H9 (cell line): ENCODE measurements at regions not wholly inside any gene's neighbourhood (a gene's known extent, or its start where the extent isn't known, plus 50 kb on each side); places are given as distances from the start of the nearest gene placed in this dataset.

Source experiments
- DNase-seq: peaks from one replicate; pipeline ENCODE4 v3.0.0-alpha.2; 2017
- H2AFZ ChIP-seq: one replicate; pipeline ENCODE4 v1.6.1; 2013; ENCODE audit warnings: mild to moderate bottlenecking, low read length, control low read depth, moderate library complexity
- H2AK5ac ChIP-seq: 2 replicates; pipeline ENCODE4 v1.6.1; 2013; ENCODE audit warnings: low read length, control low read depth, mixed read lengths; ENCODE audit not compliant: insufficient read length
- H2BK120ac ChIP-seq: one replicate; pipeline ENCODE4 v1.6.1; 2013; ENCODE audit warnings: low read depth, mild to moderate bottlenecking, low read length, control low read depth, inconsistent platforms; ENCODE audit not compliant: poor library complexity, severe bottlenecking
- H2BK12ac ChIP-seq: 2 replicates; pipeline ENCODE4 v1.6.1; 2013; ENCODE audit warnings: low read length, control low read depth, mixed read lengths, low read depth; ENCODE audit not compliant: insufficient read length
- H2BK15ac ChIP-seq: 2 replicates; pipeline ENCODE4 v1.6.1; 2013; ENCODE audit warnings: low read depth, low read length, control low read depth
- H2BK20ac ChIP-seq: one replicate; pipeline ENCODE4 v1.6.1; 2013; ENCODE audit warnings: low read depth, mild to moderate bottlenecking, low read length, control low read depth, inconsistent platforms; ENCODE audit not compliant: poor library complexity, severe bottlenecking
- H2BK5ac ChIP-seq: 2 replicates; pipeline ENCODE4 v1.6.1; 2013; ENCODE audit warnings: low read length, control low read depth, mixed read lengths; ENCODE audit not compliant: insufficient read length
- H3K14ac ChIP-seq: 2 replicates; pipeline ENCODE4 v1.6.1; 2013; ENCODE audit warnings: low read length, control low read depth; ENCODE audit not compliant: insufficient read depth
- H3K18ac ChIP-seq: 2 replicates; pipeline ENCODE4 v1.6.1; 2013; ENCODE audit warnings: low read depth, mild to moderate bottlenecking, mixed read lengths, low read length, control low read depth; ENCODE audit not compliant: insufficient read length
- H3K23ac ChIP-seq: 2 replicates; pipeline ENCODE4 v1.6.1; 2013; ENCODE audit warnings: low read length, control low read depth, mixed read lengths, low read depth; ENCODE audit not compliant: insufficient read length
- H3K23me2 ChIP-seq: 2 replicates; pipeline ENCODE4 v1.6.1; 2013; ENCODE audit warnings: low read depth, mild to moderate bottlenecking, mixed read lengths, low read length, control low read depth; ENCODE audit not compliant: insufficient read length, poor library complexity, severe bottlenecking
- H3K27ac ChIP-seq: 2 replicates; pipeline ENCODE4 v1.5.1; 2013; ENCODE audit warnings: low read length, control low read depth, mixed read lengths, low read depth; ENCODE audit not compliant: insufficient read length
- H3K27me3 ChIP-seq: 2 replicates; pipeline ENCODE4 v1.6.1; 2013; ENCODE audit warnings: low read length, control low read depth, inconsistent platforms; ENCODE audit not compliant: insufficient read depth
- H3K4ac ChIP-seq: 2 replicates; pipeline ENCODE4 v1.6.1; 2013; ENCODE audit warnings: low read depth, mild to moderate bottlenecking, control low read depth, inconsistent platforms, low read length, moderate library complexity
- H3K4me1 ChIP-seq: 2 replicates; pipeline ENCODE4 v1.6.1; 2013; ENCODE audit warnings: low read length, control low read depth, inconsistent platforms; ENCODE audit not compliant: insufficient read depth
- H3K4me2 ChIP-seq: 2 replicates; pipeline ENCODE4 v1.6.1; 2013; ENCODE audit warnings: low read length, control low read depth, mixed read lengths; ENCODE audit not compliant: insufficient read length, insufficient read depth
- H3K56ac ChIP-seq: 2 replicates; pipeline ENCODE4 v1.6.1; 2013; ENCODE audit warnings: low read depth, mild to moderate bottlenecking, mixed read lengths, low read length, control low read depth; ENCODE audit not compliant: insufficient read length
- H3K79me1 ChIP-seq: 2 replicates; pipeline ENCODE4 v1.6.1; 2013; ENCODE audit warnings: low read depth, mild to moderate bottlenecking, moderate library complexity, low read length, control low read depth, inconsistent platforms; ENCODE audit not compliant: insufficient read depth, poor library complexity, severe bottlenecking
- H3K79me2 ChIP-seq: 2 replicates; pipeline ENCODE4 v1.6.1; 2013; ENCODE audit warnings: low read length, control low read depth, inconsistent platforms; ENCODE audit not compliant: insufficient read depth
- H3K9ac ChIP-seq: 2 replicates; pipeline ENCODE4 v1.6.1; 2013; ENCODE audit warnings: low read length, control low read depth, mixed read lengths; ENCODE audit not compliant: insufficient read length; ENCODE audit errors: extremely low read depth
- H3K9me3 ChIP-seq: one replicate; pipeline ENCODE4 v1.6.1; 2013; ENCODE audit warnings: low read depth, low read length, inconsistent platforms; ENCODE audit not compliant: control insufficient read depth
- H3T11ph ChIP-seq: one replicate; pipeline ENCODE4 v1.6.1; 2013; ENCODE audit warnings: mild to moderate bottlenecking, low read length, control low read depth, inconsistent platforms
- H4K20me1 ChIP-seq: one replicate; pipeline ENCODE4 v1.6.1; 2013; ENCODE audit not compliant: control insufficient read depth, insufficient read length, insufficient read depth
- H4K5ac ChIP-seq: 2 replicates; pipeline ENCODE4 v1.6.1; 2013; ENCODE audit warnings: low read depth, mild to moderate bottlenecking, mixed read lengths, low read length, control low read depth; ENCODE audit not compliant: insufficient read length
- H4K8ac ChIP-seq: replicated peaks from 2 replicates; pipeline ENCODE4 v1.6.1; 2013; ENCODE audit warnings: low read length, control low read depth, mixed read lengths, low read depth; ENCODE audit not compliant: insufficient read length
- H4K91ac ChIP-seq: 2 replicates; pipeline ENCODE4 v1.6.1; 2013; ENCODE audit warnings: low read depth, mild to moderate bottlenecking, moderate library complexity, mixed read lengths, low read length, control low read depth; ENCODE audit not compliant: insufficient read length
- H3K27ac Mint-ChIP-seq, 3 experiments: 2 replicates in 2 of 3; 3 replicates in 1 of 3; pipeline ENCODE4 v1.8.0; 2020 to 2021; ENCODE audit warnings: mixed read lengths in 3 of 3, mild to moderate bottlenecking in 1 of 3, moderate library complexity in 1 of 3
- H3K27me3 Mint-ChIP-seq: 2 replicates; pipeline ENCODE4 v1.8.0; 2021; ENCODE audit warnings: low read depth, mild to moderate bottlenecking, moderate library complexity, mixed read lengths
- H3K36me3 Mint-ChIP-seq, 3 experiments: 2 replicates in 2 of 3; 3 replicates in 1 of 3; pipeline ENCODE4 v1.8.0; 2020 to 2021; ENCODE audit warnings: low read depth in 3 of 3, mixed read lengths in 3 of 3; ENCODE audit not compliant: insufficient read depth in 1 of 3
- H3K4me1 Mint-ChIP-seq, 2 experiments: 2 replicates each; pipeline ENCODE4 v1.8.0; 2020; ENCODE audit warnings: mixed read lengths in 2 of 2
- H3K4me3 Mint-ChIP-seq, 2 experiments: 2 replicates in 1 of 2; 3 replicates in 1 of 2; pipeline ENCODE4 v1.8.0; 2020 to 2021; ENCODE audit warnings: mild to moderate bottlenecking in 2 of 2, mixed read lengths in 2 of 2, moderate library complexity in 1 of 2
- H3K9me3 Mint-ChIP-seq, 2 experiments: 2 replicates in 1 of 2; 3 replicates in 1 of 2; pipeline ENCODE4 v1.8.0; 2020; ENCODE audit warnings: mild to moderate bottlenecking in 2 of 2, mixed read lengths in 2 of 2, moderate library complexity in 1 of 2
- WGBS: extraction: QIAGEN DNeasy Blood & Tissue Kit; methylation state at CpG from one replicate; pipeline ENCODE4 v1.1.7; 2013; ENCODE audit warnings: missing lambda C conversion rate, low lambda C conversion rate, mixed read lengths; ENCODE audit not compliant: insufficient read length; ENCODE audit errors: extremely low coverage; 5-methylcytosine and 5-hydroxymethylcytosine counted together
- TF ChIP-seq, protein P1 (sequence below): fragments of 200-600 bp; sonication (generic); conservative IDR thresholded peaks from 3 replicates; pipeline ENCODE4 v1.8.0; 2021; ENCODE audit warnings: antibody characterized with exemption, mild to moderate bottlenecking

DNA sequence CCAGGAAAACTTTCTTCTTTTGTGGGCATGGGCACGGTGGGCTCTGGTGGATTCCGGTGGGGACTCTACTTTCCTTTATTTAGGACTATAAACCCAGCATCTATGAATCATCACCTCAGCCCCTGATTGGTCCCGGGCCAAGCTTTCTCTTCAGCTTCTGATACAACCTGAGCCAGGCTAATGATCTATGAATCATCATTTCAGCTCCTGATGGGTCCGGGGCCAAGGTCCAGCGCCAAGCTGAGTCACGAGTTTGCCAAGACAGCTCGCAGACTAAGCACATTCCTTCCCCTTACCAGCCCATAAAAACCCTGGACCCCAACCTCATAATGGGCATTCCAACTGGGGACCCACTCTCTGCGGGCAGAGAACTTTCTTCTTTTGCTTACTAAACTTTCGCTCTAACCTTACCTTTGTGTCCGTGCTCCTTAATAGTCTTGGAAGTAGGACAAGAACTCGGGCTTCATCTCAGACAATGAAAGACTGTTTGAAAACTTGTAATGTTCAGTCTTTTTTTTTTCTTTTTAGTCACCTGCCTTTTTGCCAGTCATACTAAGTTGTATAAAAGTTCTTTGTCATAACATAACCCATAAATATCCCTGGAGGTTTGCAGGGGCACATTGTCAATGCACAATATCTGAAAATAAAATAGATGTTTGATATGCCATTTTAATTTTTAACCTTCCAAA is 904.9 kb upstream of the EPHA5 start:
- no CpG with 5 or more reads among the region's 11 CpGs for WGBS

More for the DNA sequence above, 904.9 kb upstream of the EPHA5 start:
- Histone ChIP-seq H4K5ac (no peak overlapping the region), H2BK5ac (no peak overlapping the region), H4K91ac (no peak overlapping the region), H3K79me2 (no peaks in the 10 kb centered on the region), H2BK120ac (no peak overlapping the region), H4K8ac (no peak overlapping the region), H3K27me3 (no peaks in the 10 kb centered on the region), H3K9ac (no peak overlapping the region), H3K23ac (no peak overlapping the region), H3K79me1 (no peaks in the 10 kb centered on the region), H3K23me2 (no peaks in the 10 kb centered on the region), H3K27ac (no peak overlapping the region), H3K56ac (no peak overlapping the region), H3K18ac (no peak overlapping the region), H3K14ac (no peak overlapping the region), H2AFZ (no peak overlapping the region), H3K4me1 (no peaks in the 10 kb centered on the region), H3K4me2 (no peak overlapping the region), H3K9me3 (no peaks in the 10 kb centered on the region), H3T11ph (no peak overlapping the region), H4K20me1 (no peaks in the 10 kb centered on the region), H2BK20ac (no peak overlapping the region), H3K4ac (no peak overlapping the region), H2BK15ac (no peak overlapping the region), H2BK12ac (no peak overlapping the region), H2AK5ac (no peak overlapping the region)
- Mint-ChIP-seq H3K27me3 (no peaks in the 10 kb centered on the region), H3K4me1 (no peaks in the 10 kb centered on the region), H3K36me3 (no peaks in the 10 kb centered on the region), H3K4me3 (no peak overlapping the region), H3K27ac (peak overlapping the region in 1 of 3 experiments; percentile 6; a peak in 2 of 7 replicates), H3K9me3 (no peaks in the 10 kb centered on the region)
- DNase-seq, result no peak
- TF ChIP-seq, protein P1, sequence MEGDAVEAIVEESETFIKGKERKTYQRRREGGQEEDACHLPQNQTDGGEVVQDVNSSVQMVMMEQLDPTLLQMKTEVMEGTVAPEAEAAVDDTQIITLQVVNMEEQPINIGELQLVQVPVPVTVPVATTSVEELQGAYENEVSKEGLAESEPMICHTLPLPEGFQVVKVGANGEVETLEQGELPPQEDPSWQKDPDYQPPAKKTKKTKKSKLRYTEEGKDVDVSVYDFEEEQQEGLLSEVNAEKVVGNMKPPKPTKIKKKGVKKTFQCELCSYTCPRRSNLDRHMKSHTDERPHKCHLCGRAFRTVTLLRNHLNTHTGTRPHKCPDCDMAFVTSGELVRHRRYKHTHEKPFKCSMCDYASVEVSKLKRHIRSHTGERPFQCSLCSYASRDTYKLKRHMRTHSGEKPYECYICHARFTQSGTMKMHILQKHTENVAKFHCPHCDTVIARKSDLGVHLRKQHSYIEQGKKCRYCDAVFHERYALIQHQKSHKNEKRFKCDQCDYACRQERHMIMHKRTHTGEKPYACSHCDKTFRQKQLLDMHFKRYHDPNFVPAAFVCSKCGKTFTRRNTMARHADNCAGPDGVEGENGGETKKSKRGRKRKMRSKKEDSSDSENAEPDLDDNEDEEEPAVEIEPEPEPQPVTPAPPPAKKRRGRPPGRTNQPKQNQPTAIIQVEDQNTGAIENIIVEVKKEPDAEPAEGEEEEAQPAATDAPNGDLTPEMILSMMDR, result no peak
